ENCODE measurements at regions not wholly inside any gene's neighbourhood (a gene's known extent, or its start where the extent isn't known, plus 50 kb on each side); places are given as distances from the start of the nearest gene placed in this dataset.

- no peak for DNase-seq
These were observed 126.1 kb downstream of the SLC38A6 start for GRCh38 chr14:61106959-61107641.

DNA sequence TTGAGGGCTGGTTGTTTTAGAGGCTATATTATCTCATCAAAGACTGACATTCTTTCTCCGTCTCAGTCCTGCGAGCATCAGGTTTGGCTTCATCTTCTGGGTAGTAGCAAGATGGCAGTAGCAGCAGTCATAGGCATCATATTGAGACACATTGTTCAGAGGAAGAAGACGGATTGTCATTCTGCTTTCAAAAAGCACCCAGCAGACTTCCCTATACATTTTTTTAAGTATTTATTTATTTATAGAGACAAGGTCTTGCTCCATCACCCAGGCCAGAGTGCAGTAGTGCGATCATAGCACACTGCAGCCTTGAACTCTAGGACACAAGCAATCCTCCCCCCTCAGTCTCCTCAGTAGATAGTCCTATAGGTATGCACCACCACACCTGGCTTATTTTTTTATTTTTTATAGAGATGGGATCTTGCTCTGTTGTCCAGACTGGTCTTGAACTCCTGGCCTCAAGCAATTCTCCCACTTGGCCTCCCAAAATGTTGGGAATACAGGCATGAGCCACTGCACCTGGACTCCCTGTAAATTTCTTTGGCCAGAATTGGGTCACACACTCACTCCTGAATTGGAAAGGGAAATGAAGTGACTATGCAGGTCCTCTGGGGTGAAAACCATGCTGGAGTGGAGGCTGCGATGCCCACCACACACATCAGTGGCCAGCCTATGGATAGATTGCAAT lies 125.4 kb downstream of the SLC38A6 start:
- DNase-seq = no peak

- no peak for DNase-seq
These were observed 123.3 kb downstream of the SLC38A6 start for GRCh38 chr14:61104358-61104757.

DNA sequence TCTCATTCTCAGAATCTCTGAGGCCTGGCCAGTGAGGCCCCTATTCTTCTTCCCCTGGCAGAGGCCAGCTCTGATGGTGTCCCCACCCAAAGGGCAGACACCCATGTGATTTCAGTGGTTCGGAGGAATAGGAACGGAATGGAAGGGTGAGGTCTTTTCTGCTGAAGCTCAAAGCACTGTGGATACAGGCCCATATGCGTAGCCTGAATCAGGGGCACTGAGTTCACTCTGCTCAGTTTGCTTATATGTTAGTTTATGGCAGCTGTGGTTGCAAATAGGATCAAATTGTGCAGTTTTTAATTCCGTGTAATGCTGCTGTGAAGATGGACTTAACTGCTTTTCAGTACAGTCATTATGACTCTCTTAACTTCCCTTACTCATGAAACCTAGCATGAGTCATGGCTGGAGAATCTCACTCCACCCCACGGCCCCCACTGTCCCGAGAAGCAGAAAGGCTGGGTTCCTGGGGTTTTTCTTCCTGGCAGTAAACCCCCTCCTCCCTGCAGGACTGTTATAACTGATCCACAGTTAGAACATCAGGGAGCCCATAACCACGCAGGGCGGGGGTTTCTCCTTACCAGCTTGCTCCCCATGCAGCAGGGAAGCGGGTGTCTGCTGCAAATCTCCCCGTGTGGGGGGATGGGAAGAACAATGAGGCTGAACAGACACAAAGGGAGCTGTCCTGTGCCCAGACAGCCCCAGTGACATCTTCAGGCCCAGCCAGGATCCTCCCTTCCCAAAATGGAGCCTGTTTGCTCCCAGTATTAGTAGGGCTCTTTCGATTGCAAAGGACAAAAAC lies 122.7 kb downstream of the SLC38A6 start:
- no peak for DNase-seq

DNA sequence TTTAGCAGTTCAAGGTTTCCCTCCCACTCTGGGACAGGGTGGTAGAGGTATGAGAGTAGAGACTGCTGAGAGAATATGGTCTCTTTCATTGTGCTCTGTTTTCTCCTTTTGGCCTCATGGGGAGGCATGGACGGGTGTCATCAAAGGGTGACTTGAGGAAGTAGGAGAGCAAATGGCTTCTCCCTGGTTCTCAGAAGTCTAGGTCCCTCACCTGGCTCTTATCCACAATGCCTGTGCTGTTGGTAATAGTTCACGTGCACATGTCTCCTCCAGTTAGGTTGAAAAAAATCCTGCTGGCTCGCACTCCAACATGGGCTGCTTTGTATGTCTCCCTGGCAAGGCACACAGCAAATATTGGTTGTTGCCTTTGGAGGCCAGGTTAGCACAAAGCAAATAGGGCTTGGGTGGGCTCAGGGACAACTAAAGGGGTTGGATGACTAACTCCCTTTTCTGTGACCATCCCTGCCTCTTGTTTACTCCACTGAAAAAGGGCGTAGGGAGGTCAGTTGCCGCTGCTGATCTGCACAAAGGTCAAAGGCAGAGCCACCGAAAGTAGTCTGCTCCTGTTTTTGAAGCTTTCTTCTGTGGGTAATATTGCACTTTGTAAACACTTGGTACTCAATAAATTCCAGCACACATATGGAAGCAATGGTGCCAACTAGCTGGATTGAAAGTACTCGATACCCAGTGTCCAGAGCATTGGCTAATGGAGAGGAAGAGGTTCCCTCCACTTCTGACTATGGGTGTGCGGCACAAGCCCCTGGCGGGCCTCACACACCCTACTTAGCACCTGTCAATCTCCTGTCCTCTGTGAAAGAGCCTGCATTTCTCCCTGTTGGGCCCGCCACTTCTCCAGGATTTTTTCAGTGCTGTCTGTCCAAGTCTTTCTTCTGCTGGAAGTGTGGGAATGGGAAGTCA lies 121.8 kb downstream of the SLC38A6 start:
- no peak for DNase-seq
